ENCODE measurements at regions not wholly inside any gene's neighbourhood (a gene's known extent, or its start where the extent isn't known, plus 50 kb on each side); places are given as distances from the start of the nearest gene placed in this dataset.
"Not testable (repeated sequence)": the region's sequence is repeated elsewhere in the genome, so short reads cannot be mapped to it uniquely, and the experiment has no call there.

DNA sequence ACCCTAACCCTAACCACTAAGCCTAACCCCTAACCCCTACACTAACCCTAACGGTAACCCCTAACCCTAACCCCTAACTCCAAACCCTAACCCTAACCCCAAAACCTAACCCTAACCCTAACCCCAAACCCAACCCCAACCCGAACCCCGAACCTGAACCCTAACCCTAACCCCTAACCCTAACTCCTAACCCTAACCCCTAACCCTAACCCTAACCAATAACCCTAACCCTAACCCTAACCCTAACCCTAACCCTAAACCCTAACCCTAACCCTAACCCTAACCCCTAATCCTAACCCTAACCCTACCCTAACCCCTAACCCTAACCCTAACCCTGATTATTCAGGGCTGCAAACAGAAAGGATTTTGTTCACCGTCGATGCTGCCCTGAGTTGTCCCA, 144.6 kb upstream of the DUSP22 start:
- not testable (repeated sequence) for DNase-seq (ENCODE audit: low spot score)

- DNase-seq (ENCODE audit: low spot score): not testable (repeated sequence)
Measured at GRCh38 chr6:148051-148984, 144.0 kb upstream of the DUSP22 start.

DNA sequence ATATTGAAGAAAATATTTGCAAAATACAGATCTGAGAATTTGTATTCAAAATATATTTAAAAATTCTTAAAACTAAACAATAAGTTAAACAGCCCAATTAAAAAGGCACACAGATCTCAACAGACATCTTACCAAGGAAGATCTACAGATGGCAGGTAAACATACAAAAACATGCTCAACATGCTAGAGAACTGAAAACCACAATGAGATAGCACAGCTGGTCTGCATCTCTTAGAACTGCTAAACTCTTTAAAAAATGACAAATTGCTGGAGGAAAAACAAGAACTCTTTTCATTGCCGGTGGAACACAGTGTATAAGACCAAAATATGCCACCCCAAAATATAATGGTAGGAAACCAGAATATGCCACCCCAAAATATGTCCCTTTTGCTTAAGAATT, 142.1 kb upstream of the DUSP22 start:
- not testable (repeated sequence) for DNase-seq (ENCODE audit: low spot score)

DNA sequence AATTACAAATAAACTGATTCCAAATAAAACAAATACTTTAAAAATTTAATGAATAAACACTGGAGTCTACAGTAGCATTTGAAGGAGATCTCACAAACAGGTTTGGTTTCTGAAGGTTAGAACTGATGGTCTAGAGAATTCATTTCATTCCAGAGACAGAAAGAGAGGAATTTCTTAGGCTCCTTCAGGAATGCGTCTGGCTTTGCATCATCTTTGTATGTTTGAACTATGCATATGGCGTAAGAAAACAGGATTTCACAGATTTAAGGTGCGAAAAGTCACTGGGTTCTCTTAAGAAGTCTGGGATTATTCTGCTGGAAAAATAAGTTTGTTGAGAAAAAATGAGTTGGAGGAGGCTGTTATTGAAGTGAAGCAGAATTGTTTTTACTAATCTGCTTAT, 139.9 kb upstream of the DUSP22 start:
- DNase-seq (ENCODE audit: low spot score): not testable (repeated sequence)

- not testable (repeated sequence) for DNase-seq (ENCODE audit: low spot score)
Measured at GRCh38 chr6:153026-153425, 139.3 kb upstream of the DUSP22 start.

DNA sequence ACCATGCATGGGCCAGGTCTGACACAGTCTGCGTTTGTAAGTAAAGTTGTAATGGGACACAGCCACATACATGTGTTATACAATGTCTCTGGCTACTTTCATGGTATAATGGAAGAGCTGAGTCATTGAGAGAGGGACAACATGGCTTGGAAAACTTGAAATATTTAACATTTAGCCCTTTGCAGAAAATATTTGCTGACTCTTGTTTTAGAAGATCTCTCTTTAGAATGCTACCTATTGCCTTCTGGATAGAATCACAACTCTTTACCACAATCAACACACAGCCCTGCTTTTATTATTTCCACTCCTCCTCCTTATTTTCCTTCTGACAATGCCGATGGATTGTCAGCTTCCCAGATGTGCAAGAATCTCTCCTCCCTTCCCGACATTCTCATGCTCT, 138.4 kb upstream of the DUSP22 start:
- DNase-seq (ENCODE audit: low spot score): not testable (repeated sequence)

DNA sequence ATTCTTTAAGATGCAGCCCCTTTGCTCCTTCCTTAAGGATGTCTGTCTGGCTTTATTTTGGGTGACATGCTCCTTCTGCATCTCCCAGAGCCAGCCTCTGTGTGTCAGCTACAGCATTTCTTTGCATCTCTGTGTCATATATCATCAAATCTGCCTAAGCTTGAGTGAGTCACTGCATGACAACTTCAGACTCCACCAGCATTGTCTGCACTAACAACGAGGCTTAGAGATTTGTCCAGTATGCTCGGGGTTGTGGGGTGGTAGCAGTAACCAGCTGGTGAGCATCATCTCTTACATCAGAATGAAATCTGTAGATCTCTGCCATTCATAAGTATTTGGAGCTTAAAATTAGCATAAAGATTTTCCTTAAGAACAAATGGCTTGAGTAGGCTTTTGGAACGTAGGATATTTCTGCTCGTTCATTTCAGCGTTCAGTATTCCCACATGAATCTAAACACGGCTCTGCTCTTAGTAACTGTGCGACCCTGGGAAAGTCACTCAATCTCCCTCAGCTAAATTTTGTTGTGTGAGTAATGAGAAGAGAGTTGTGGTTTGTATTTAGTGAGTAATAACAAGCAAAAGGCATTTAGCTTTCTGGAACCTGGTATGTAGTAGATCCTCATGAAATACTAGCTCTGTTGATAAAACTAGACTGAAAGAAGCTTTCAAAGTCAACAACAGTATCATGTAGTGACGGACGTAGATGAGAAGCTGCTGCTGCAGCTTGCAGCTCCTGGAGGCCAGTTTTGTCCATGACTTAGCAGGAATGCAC, 137.8 kb upstream of the DUSP22 start:
- DNase-seq (ENCODE audit: low spot score): not testable (repeated sequence)

DNA sequence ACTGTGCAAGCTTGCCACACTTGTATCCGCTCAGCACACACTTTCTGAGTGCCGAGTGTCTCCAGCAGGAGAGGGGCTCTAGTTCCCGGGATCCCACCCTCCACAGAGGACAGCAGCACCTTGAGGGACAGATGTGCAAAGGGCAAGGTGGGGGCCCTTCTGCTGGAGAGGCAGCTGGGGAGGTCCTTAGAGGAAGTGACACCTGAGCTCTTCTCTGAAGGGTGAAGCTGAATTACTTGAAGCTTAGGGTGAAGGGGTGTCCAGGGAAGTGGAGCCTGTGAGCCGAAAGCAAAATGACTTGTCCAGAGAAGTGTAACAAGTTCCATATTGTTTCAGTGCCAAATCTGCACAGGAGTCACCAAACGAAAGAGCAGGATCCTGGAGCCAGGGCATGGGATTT, 136.3 kb upstream of the DUSP22 start:
- DNase-seq (ENCODE audit: low spot score): no peak

- not testable (repeated sequence) for DNase-seq (ENCODE audit: low spot score)
Measured at GRCh38 chr6:156441-157140, 135.7 kb upstream of the DUSP22 start.

DNA sequence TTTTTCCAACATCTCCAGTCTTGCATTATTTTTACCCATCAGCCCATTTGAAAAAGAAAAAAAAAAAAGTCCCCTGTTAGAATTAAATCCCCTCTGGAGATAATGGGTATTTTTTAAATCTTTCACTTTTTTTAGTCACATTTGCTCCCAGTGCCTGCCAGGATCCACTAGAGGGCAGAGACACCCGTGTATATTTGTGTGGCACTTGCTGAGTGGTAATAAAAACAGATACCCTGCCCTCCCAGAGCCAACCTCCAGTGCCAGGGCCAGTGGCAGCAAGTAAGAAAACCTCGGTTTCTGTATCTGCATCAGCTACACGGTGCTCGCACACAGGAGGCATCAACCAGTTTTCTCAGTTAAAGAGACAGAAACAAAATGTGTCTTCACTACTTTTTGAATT, 135.1 kb upstream of the DUSP22 start:
- DNase-seq (ENCODE audit: low spot score): not testable (repeated sequence)

DNA sequence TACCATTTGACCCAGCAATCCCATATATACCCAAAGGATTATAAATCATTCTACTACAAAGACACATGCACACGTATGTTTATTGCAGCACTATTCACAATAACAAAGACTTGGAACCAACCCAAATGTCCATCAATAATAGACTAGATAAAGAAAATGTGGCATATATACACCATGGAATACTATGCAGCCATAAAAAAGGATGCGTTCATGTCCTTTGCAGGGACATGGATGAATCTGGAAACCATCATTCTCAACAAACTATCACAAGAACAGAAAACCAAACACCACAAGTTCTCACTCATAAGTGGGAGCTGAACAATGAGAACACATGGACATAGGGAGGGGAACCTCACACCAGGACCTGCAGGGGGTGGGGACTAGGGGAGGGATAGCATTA, 130.6 kb upstream of the DUSP22 start:
- not testable (repeated sequence) for DNase-seq (ENCODE audit: low spot score)

- no peak for DNase-seq (ENCODE audit: low spot score)
Measured at GRCh38 chr6:164720-165119, 127.6 kb upstream of the DUSP22 start.

DNA sequence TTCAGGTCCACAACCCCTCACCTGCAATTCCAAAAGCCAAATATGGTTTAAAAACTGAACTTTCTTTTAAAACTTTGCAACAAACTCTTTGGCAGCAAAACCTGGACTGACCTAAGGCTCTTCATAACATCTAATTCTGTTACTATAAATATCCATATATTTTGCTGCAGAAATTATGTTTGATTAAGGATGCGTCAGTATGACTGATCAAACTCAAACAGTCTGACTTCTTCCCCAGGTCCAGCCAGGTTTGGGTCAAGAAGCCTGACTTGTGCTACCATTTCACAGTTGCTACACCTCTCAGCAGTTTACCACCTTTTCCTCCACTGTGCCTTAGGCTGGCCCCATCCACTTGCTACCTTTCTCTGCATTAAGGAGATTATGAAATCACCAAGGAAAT, 127.0 kb upstream of the DUSP22 start:
- no peak for DNase-seq (ENCODE audit: low spot score)

DNA sequence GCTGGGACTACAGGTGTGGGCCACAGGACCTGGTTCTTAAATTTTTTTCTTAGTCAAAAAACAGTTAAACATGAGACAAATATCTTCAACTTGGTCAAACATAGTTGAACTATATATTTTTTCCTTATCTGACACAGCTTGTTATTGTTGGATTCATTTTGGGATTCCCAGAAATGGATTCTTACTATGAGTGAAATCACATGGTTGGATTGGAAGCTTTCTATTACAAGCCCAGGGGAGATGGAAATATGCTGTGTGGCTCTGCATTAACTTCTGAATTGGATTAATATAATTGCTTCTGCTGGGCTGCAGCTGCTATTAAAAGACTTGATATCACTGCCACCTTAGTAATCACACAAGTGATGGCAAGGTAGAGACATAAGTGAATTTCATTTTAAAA, 126.4 kb upstream of the DUSP22 start:
- DNase-seq (ENCODE audit: low spot score): no peak

DNA sequence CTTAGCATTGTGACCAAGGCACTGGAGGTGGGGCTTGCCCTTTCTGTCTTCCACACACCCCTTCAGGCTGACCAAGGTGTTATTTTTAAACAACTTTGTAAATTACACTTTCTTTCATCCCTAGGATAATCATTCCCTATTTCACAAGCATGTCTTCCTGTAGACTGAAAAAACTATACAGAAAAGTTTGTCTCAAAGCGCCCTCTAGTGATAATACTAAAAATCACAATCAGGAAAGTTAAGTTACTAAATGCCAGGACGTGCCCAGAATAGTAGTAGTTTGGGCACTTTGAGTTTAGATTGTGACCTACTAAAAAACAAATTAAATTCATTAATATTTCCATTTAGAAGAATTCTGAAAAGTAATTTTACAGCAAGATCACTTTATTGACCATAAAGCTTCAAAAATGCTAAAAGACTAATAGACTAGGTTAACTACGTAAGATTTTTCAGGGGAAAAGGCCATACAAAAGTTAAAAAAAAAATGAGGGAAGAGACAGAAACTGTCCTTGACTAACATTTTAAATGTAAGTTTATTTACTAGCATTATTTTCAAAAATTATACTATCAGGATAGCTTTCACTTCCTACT, 123.3 kb upstream of the DUSP22 start:
- DNase-seq (ENCODE audit: low spot score): peak; percentile 56

DNA sequence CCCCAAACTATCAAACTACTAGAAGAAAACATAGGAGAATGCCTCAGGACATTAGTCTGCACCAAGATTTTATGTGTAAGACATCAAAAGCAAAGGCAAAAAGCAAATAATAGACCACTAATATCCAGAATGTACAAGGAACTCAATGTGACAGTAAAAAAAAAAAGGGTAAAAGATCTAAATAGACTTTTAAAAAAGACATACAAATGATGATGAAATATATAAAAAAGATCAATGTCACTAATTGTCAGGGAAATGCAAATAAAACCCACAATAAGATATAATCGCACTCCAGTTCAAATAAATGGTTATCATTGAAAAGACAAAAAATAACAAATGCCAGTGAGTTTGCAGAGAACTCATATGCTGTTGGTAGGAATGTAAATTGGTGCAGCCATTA, 118.3 kb upstream of the DUSP22 start:
- DNase-seq (ENCODE audit: low spot score): no peak

GRCh38 chr6:175680-176079, 116.6 kb upstream of the DUSP22 start:
- no peak for DNase-seq (ENCODE audit: low spot score)

DNA sequence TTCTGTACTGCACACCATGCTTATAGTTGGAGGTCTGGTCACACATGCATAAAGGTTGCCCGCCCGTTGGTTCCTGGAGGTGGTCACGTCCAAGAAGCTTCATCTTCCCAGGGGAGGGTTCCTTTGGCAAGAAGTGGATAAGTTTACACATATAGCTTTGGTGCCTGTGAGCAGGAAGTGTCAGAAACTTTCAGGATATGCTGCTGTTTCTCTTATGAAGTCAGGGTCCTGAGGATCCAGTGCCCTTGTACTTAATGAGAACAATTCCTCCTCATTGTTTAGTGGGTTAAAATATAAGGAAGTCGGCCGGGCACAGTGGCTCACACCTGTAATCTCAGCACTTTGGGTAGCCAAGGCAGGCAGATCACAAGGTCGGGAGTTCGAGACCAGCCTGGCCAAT, 115.5 kb upstream of the DUSP22 start:
- DNase-seq (ENCODE audit: low spot score): no peak

DNA sequence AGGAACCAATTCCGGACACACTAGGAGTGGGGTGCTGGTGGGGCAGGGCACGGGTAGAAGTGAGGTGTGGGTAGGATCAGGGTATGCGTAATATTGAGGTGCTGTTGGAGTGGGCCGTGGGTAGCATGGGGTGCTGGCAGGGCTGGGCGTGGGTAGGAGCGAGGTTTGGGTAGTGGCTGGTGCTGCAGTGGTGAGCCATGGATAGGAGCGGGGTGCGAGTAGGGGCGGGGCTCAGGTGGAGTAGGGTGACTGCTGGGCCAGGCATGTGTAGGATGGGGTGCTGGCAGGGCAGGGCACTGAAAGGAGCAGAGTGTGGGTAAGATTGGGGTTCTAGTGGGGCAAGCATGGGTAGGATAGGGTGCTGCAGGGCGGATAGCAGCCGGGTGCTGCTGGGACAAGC, 114.2 kb upstream of the DUSP22 start:
- no peak for DNase-seq (ENCODE audit: low spot score)

DNA sequence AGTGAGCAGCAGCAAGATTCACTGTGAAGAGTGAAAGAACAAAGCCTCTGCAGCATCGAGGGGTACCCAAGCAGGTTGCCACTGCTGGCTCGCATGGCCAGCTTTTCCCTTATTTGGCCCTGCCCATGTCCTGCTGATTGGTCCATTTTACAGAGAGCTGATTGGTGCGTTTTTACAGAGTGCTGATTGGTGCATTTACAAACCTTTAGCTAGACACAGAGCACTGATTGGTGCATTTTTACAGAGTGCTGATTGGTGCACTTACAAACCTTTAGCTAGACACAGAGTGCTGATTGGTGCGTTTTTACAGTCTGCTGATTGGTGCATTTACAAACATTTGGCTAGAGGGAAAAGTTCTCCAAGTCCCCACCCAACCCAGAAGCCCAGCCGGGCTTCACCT, 113.4 kb upstream of the DUSP22 start:
- not testable (repeated sequence) for DNase-seq (ENCODE audit: low spot score)

DNA sequence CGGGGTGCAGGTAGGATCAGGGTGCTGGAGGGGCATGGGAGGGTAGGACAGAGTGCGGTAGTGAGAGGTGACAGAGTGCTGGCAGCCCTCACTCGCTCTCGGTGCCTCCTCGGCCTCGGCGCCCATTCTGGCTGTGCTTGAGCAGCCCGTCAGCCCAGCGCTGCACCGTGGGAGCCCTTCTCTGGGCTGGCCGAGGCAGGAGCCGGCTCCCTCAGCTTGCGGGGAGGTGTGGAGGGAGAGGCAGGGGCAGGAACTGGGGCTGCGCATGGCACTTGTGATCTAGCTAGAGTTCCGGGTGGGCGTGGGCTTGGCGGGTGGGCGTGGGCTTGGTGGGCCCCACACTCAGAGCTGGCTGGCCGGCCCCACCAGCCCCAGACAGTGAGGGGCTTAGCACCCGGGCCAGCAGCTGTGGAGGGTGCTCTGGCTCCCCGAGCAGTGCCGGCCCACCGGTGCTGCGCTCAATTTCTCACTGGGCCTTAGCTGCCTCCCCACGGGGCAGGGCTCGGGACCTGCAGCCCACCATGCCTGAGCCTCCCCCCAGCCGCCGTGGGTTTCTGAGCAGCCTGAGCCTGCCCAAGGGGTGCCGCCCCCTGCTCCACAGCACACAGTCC, 112.8 kb upstream of the DUSP22 start:
- DNase-seq (ENCODE audit: low spot score): no peak
